Esophagus squamous epithelium (tissue), 4 donors: ENCODE measurements at regions not wholly inside any gene's neighbourhood (a gene's known extent, or its start where the extent isn't known, plus 50 kb on each side); places are given as distances from the start of the nearest gene placed in this dataset.

Experiments used
- POLR2A ChIP-seq, 4 donors: fragments of 450-650 bp; IDR thresholded peaks; one replicate each; pipeline ENCODE4 v1.6.1; 2017; ENCODE audit warnings: antibody characterized with exemption in 4 of 4, mild to moderate bottlenecking in 4 of 4, moderate library complexity in 3 of 4
- TF ChIP-seq, protein P1 (sequence below), 6 experiments: fragments of 450-650 bp in 4 of 6; fragments of 200-600 bp in 2 of 6; sonication (generic) in 2 of 6; IDR thresholded peaks; one replicate each; pipeline ENCODE4 v1.5.1; 2016 to 2019; ENCODE audit warnings: antibody characterized with exemption in 6 of 6, mild to moderate bottlenecking in 4 of 6, moderate library complexity in 4 of 6

DNA sequence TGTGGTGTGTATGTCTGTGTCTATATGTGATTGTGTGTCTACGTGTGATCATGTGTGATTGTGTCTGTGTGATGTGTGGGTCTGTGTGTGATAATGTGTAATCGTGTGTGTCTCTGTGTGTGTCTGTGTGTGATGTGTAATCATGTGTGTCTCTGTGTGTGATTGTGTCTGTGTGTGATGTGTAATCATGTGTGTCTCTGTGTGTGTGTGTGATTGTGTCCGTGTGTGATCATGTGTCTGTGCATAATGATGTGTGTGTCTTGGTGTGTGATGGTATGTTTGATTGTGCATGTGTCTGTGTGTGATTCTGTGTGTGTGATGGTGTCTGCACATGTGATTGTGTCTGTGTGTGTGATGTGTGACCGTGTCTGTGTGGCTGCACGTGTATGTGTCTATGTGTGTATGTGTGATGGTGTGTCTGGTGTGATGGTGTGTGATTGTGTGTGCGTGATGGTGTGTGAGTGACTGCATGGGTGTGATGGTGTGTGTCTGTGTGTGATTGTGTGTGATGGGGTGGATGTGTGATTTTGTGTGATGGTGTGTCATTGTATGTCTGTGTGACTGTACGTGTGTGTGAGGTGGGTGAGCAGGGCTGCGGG lies 78.9 kb downstream of the RTP5 start:
- TF ChIP-seq, protein P1, sequence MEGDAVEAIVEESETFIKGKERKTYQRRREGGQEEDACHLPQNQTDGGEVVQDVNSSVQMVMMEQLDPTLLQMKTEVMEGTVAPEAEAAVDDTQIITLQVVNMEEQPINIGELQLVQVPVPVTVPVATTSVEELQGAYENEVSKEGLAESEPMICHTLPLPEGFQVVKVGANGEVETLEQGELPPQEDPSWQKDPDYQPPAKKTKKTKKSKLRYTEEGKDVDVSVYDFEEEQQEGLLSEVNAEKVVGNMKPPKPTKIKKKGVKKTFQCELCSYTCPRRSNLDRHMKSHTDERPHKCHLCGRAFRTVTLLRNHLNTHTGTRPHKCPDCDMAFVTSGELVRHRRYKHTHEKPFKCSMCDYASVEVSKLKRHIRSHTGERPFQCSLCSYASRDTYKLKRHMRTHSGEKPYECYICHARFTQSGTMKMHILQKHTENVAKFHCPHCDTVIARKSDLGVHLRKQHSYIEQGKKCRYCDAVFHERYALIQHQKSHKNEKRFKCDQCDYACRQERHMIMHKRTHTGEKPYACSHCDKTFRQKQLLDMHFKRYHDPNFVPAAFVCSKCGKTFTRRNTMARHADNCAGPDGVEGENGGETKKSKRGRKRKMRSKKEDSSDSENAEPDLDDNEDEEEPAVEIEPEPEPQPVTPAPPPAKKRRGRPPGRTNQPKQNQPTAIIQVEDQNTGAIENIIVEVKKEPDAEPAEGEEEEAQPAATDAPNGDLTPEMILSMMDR (IDR thresholded peaks at IDR 0.05) = no peak
- no peak for TF ChIP-seq POLR2A (IDR thresholded peaks at IDR 0.05)
